Right forelimb (tissue), 1 donor: ENCODE measurements at regions not wholly inside any gene's neighbourhood (a gene's known extent, or its start where the extent isn't known, plus 50 kb on each side); places are given as distances from the start of the nearest gene placed in this dataset.

Experiments used
- DNase-seq: peaks from one replicate; pipeline ENCODE4 v3.0.0-alpha.2; 2018

- DNase-seq, result no peak
Measured at GRCh38 chr3:156760333-156760732, 65.8 kb upstream of the LEKR1 start.

- no peak for DNase-seq
Measured at GRCh38 chr3:156761007-156761406, 65.1 kb upstream of the LEKR1 start.

DNA sequence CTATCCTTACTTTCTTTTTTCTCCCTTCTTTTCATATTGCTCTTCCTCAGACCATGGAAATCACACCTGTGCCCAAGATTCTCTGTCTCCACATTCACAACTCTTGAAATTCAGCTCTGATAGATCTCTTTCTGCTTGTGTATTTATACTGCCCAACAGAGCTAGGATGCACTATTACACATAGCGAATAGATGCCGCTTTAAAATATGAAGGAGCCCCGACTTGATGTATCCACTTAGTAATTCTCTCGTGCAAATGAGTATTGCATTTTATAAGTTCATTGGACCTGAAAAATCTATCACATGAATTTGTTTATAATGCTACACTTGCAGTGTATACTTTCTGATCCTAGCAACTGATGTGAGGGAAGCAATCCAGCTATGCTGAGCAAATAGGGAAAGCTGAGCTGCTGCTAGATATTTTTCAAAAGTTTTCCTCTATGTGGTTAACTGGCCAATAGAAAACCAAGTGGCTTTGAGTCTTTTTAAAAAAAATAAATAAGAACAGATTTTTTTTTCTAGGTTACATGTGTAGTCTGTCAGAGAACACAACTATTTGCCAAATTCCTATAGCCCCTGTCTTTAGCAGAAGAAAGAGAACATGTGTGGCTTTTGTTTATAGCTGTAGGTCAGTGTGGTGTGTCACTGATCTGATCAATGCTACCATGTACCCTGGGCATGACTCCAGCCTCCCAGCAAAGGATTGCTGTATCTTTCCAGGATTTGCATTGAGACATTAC, 64.3 kb upstream of the LEKR1 start:
- no peak for DNase-seq

- DNase-seq, result peak; percentile 58
Measured at GRCh38 chr3:156762631-156763185, 63.4 kb upstream of the LEKR1 start.

GRCh38 chr3:156763386-156763785, 62.8 kb upstream of the LEKR1 start:
- DNase-seq, result no peak

DNA sequence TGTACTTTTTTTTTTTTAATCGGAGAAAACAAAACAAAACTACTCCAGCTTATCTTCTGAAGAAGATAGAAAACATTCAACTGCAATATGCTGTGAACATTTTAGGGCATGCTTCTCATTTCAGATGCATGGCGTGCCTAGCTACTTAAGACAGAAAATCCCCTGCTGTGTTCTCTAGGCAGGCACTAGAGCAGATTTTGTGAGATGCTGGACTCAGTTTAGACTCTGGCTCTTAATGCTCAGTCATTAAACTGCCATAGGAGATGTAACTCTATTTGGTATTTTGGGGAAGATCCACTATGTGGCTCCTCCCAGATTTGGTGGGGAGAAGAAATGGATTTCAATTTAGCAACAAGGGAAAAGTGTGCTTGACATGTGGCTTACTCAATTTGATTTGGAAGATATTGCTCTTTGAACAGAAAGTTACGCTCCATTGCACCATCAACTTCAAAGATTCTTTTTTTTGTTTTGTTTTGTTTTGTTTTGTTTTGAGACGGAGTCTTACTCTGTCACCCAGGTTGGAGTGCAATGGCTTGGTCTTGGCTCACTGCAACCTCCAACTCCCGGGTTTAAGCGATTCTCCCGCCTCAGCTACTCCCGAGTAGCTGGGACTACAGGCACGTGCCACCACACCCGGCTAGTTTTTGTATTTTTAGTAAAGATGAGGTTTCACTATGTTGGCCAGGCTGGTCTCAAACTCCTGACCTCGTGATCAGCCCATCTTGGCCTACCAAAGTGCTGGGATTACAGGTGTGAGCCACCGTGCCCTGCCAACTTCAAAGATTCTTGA, 62.0 kb upstream of the LEKR1 start:
- DNase-seq, result no peak

- DNase-seq, result no peak
Measured at GRCh38 chr3:156764751-156765150, 61.4 kb upstream of the LEKR1 start.

- no peak for DNase-seq
Measured at GRCh38 chr3:156768390-156768789, 57.8 kb upstream of the LEKR1 start.

GRCh38 chr3:156769721-156770654, 56.2 kb upstream of the LEKR1 start:
- no peak for DNase-seq

DNA sequence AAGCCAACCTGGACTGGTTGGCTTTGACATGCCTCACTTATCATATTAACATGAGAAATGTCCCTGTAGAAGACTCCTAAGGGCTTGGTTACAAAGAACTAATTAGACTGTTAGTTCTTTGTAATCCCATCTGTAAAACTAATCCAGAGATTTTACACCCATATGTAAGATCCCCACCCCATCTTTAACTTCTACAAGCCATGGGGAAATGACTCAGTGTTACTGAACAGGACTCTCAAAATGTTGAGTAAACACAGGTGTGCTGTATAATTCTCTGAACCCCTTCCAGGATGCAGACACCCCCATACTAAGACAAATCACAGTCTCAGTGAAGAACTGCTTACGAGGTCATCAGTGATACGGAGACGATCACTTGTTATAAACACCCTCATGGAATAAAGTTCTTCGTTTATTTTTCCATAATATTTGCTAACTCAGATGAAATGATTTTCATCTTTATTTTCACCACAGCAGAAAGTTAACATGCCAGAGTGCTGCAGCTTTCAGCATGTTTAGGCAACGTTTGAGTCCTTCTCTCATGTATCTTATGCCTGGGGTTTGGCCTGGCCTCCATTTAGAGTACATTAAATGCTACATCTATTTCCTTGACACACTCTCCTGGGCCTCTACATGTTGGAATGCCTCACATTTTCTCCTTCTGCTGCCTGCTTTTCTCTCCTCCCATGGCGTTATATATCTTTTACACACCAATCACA, 55.3 kb upstream of the LEKR1 start:
- no peak for DNase-seq

GRCh38 chr3:156772588-156773206, 53.5 kb upstream of the LEKR1 start:
- no peak for DNase-seq

- DNase-seq, result no peak
Measured at GRCh38 chr3:156776031-156776430, 50.1 kb upstream of the LEKR1 start.
